ENCODE measurements at regions not wholly inside any gene's neighbourhood (a gene's known extent, or its start where the extent isn't known, plus 50 kb on each side); places are given as distances from the start of the nearest gene placed in this dataset.
A peak's percentile ranks its signal among the peaks of the same experiment; 100 is the strongest.

- H3K36me3 ChIP-seq (ENCODE audit: control insufficient read depth in 2 of 2, extremely low read depth in 1 of 2, insufficient read depth in 2 of 2, low read length in 2 of 2): no peaks in the 10 kb centered on the region
- H3K4me2 ChIP-seq (ENCODE audit: control insufficient read depth, extremely low read depth, insufficient read depth, low read depth, low read length): peak overlapping the region; percentile 34
- dilution Hi-C loops (cut with MboI; ENCODE audit: extremely low pct_ligation_motif_present, low sequenced_read_pairs): no loop called here
- no peaks in the 10 kb centered on the region for H3K27me3 ChIP-seq (ENCODE audit: control insufficient read depth, extremely low read depth, insufficient read depth, low read length)
- H3K27ac ChIP-seq (ENCODE audit: control insufficient read depth, insufficient read depth, low read length): no peak overlapping the region
- DNase-seq (ENCODE audit: low read depth, low spot score): peak; percentile 60
- H3K9ac ChIP-seq (ENCODE audit: control insufficient read depth, extremely low read depth, insufficient read depth, low read length): no peak overlapping the region
- no peaks in the 10 kb centered on the region for H4K20me1 ChIP-seq (ENCODE audit: control insufficient read depth, extremely low read depth, insufficient read depth, low read length)
- no peaks in the 10 kb centered on the region for H3K9me1 ChIP-seq (ENCODE audit: control insufficient read depth, extremely low read depth, insufficient read depth, low read length)
- H3K9me3 ChIP-seq (ENCODE audit: control insufficient read depth, low read depth, low read length): peaks cover 4% of the 10 kb centered on the region
- H3K4me1 ChIP-seq (ENCODE audit: control insufficient read depth, extremely low read depth, insufficient read depth, low read length): peaks cover 13% of the 10 kb centered on the region
- TF ChIP-seq CTCF (optimal IDR thresholded peaks at IDR 0.05 in 1 of 3, IDR thresholded peaks at IDR 0.05 in 1 of 3, conservative IDR thresholded peaks at IDR 0.05 in 1 of 3; ENCODE audit: extremely low read depth in 1 of 3, insufficient read depth in 2 of 3, low read length in 3 of 3): no peak
- no peak overlapping the region for H3K4me3 ChIP-seq (ENCODE audit: control insufficient read depth in 2 of 3, extremely low read depth in 1 of 3, insufficient read depth in 2 of 3, low read depth in 1 of 3, low read length in 3 of 3)
- peak; percentile 81 for FAIRE-seq
- H2AFZ ChIP-seq (ENCODE audit: control insufficient read depth, low read length): no peak overlapping the region
- H3K79me2 ChIP-seq (ENCODE audit: control insufficient read depth, insufficient read depth, low read length): no peaks in the 10 kb centered on the region
These were observed 155.1 kb upstream of the PRICKLE1 start for GRCh38 chr12:42744539-42745182.

- Histone ChIP-seq H4K20me1 (ENCODE audit: control insufficient read depth, extremely low read depth, insufficient read depth, low read length) (no peaks in the 10 kb centered on the region), H3K36me3 (ENCODE audit: control insufficient read depth in 2 of 2, extremely low read depth in 1 of 2, insufficient read depth in 2 of 2, low read length in 2 of 2) (no peaks in the 10 kb centered on the region), H3K9ac (ENCODE audit: control insufficient read depth, extremely low read depth, insufficient read depth, low read length) (no peak overlapping the region), H3K79me2 (ENCODE audit: control insufficient read depth, insufficient read depth, low read length) (no peaks in the 10 kb centered on the region), H3K9me1 (ENCODE audit: control insufficient read depth, extremely low read depth, insufficient read depth, low read length) (no peaks in the 10 kb centered on the region), H3K4me3 (ENCODE audit: control insufficient read depth in 2 of 3, extremely low read depth in 1 of 3, insufficient read depth in 2 of 3, low read depth in 1 of 3, low read length in 3 of 3) (no peak overlapping the region), H2AFZ (ENCODE audit: control insufficient read depth, low read length) (no peak overlapping the region), H3K4me2 (ENCODE audit: control insufficient read depth, extremely low read depth, insufficient read depth, low read depth, low read length) (no peak overlapping the region), H3K27me3 (ENCODE audit: control insufficient read depth, extremely low read depth, insufficient read depth, low read length) (no peaks in the 10 kb centered on the region), H3K9me3 (ENCODE audit: control insufficient read depth, low read depth, low read length) (peaks cover 4% of the 10 kb centered on the region), H3K4me1 (ENCODE audit: control insufficient read depth, extremely low read depth, insufficient read depth, low read length) (peaks cover 13% of the 10 kb centered on the region), H3K27ac (ENCODE audit: control insufficient read depth, insufficient read depth, low read length) (no peak overlapping the region)
- DNase-seq (ENCODE audit: low read depth, low spot score): no peak
- no peak for TF ChIP-seq CTCF (optimal IDR thresholded peaks at IDR 0.05 in 1 of 3, IDR thresholded peaks at IDR 0.05 in 1 of 3, conservative IDR thresholded peaks at IDR 0.05 in 1 of 3; ENCODE audit: extremely low read depth in 1 of 3, insufficient read depth in 2 of 3, low read length in 3 of 3)
- TF ChIP-seq EZH2 (IDR thresholded peaks at IDR 0.05; ENCODE audit: low read length): no peak
- dilution Hi-C loops (cut with MboI; ENCODE audit: extremely low pct_ligation_motif_present, low sequenced_read_pairs): no loop called here
- FAIRE-seq: no peak
These were observed 153.2 kb upstream of the PRICKLE1 start for GRCh38 chr12:42742716-42743115.

Data from keratinocyte (primary cell).